CD4-positive, alpha-beta memory T cell (primary cell): ENCODE measurements at regions not wholly inside any gene's neighbourhood (a gene's known extent, or its start where the extent isn't known, plus 50 kb on each side); places are given as distances from the start of the nearest gene placed in this dataset.

ENCODE experiments used
- CTCF ChIA-PET: fragments of 350-600 bp; sonication (Branson Sonifier 250); formaldehyde crosslinking; loops from one replicate; lab custom pipeline; 2021; ENCODE audit warnings: inconsistent platforms; ENCODE audit not compliant: partially characterized antibody; lab: Charles Lee
- POLR2A ChIA-PET: fragments of 350-600 bp; sonication (Branson Sonifier 250); formaldehyde crosslinking; loops from one replicate; lab custom pipeline; 2021; ENCODE audit not compliant: partially characterized antibody; lab: Charles Lee
- DNase-seq, 5 donors: peaks; one replicate each; pipeline versions ENCODE4 v3.0.0 to v3.0.0-alpha.2; 2020 to 2022; ENCODE audit warnings: mixed read lengths in 1 of 5
- H3K27ac ChIP-seq: one replicate; pipeline ENCODE4 v1.7.0; 2013; ENCODE audit warnings: low read depth, low read length
- H3K27me3 ChIP-seq: 2 replicates; pipeline ENCODE4 v1.7.0; 2013; ENCODE audit warnings: mild to moderate bottlenecking, low read length, moderate library complexity; ENCODE audit not compliant: insufficient read depth
- H3K36me3 ChIP-seq: 2 replicates; pipeline ENCODE4 v1.7.0; 2013; ENCODE audit warnings: mild to moderate bottlenecking, low read length, moderate library complexity; ENCODE audit not compliant: insufficient read depth
- H3K4me1 ChIP-seq: 2 replicates; pipeline ENCODE4 v1.7.0; 2013; ENCODE audit warnings: mild to moderate bottlenecking, low read length, moderate library complexity; ENCODE audit not compliant: insufficient read depth
- H3K4me3 ChIP-seq, 2 donors: one replicate each; pipeline ENCODE4 v1.7.0; 2013; ENCODE audit warnings: low read length in 2 of 2, mild to moderate bottlenecking in 1 of 2
- H3K9me3 ChIP-seq, 2 donors: one replicate each; pipeline ENCODE4 v1.7.0; 2013; ENCODE audit warnings: low read length in 2 of 2, control low read depth in 1 of 2; ENCODE audit not compliant: control insufficient read depth in 1 of 2
- H3K27ac Mint-ChIP-seq, 7 donors: one replicate each; pipeline ENCODE4 v1.8.0; 2020 to 2021; ENCODE audit warnings: mixed read lengths in 7 of 7, mild to moderate bottlenecking in 6 of 7, inconsistent platforms in 3 of 7, moderate library complexity in 3 of 7
- H3K27me3 Mint-ChIP-seq, 2 donors: one replicate each; pipeline ENCODE4 v1.8.0; 2020 to 2021; ENCODE audit warnings: mixed read lengths in 2 of 2
- H3K36me3 Mint-ChIP-seq, 2 donors: one replicate each; pipeline ENCODE4 v1.8.0; 2020 to 2021; ENCODE audit warnings: mixed read lengths in 2 of 2, inconsistent platforms in 1 of 2, mild to moderate bottlenecking in 1 of 2
- H3K4me1 Mint-ChIP-seq, 4 donors: one replicate each; pipeline ENCODE4 v1.8.0; 2020 to 2021; ENCODE audit warnings: mixed read lengths in 4 of 4, mild to moderate bottlenecking in 1 of 4
- H3K4me3 Mint-ChIP-seq, 8 donors: one replicate each; pipeline ENCODE4 v1.8.0; 2020 to 2021; ENCODE audit warnings: mixed read lengths in 8 of 8, mild to moderate bottlenecking in 7 of 8, moderate library complexity in 6 of 8, inconsistent platforms in 3 of 8
- H3K9me3 Mint-ChIP-seq, 8 donors: one replicate each; pipeline ENCODE4 v1.8.0; 2020 to 2021; ENCODE audit warnings: mixed read lengths in 8 of 8, mild to moderate bottlenecking in 5 of 8, inconsistent platforms in 3 of 8, moderate library complexity in 1 of 8
- intact Hi-C: fragments of 100-400 bp; cut with micrococcal nuclease; formaldehyde crosslinking; loops from one replicate; pipeline ENCODE4 v1.15.1; 2023

DNA sequence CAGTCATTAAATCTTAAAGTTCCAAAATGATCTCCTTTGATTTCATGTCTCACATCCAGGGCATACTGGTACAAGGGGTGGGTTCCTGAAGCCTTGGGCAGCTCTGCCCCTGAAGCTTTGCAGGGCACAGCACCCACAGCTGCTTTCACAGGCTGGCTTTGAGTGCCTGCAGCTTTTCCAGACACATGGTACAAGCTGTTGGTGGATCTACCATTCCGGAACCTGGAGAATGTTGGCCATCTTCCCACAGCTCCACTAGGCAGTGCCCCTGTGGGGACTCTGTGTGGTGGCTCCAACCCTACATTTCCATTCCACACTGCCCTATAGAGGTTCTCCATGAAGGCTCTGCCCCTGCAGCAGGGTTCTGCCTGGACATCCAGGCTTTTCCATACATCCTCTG, 211.1 kb upstream of the THBS1 start:
- Histone ChIP-seq H3K36me3 (no peaks in the 10 kb centered on the region), H3K27ac (no peak overlapping the region), H3K9me3 (no peaks in the 10 kb centered on the region), H3K4me1 (no peaks in the 10 kb centered on the region), H3K27me3 (no peaks in the 10 kb centered on the region), H3K4me3 (no peak overlapping the region)
- DNase-seq: no peak
- ChIA-PET POLR2A (no interaction called here), CTCF (no interaction called here)
- peaks cover 0 to 41% (median 28%) of the 10 kb centered on the region in 8 donors for H3K9me3 Mint-ChIP-seq
- intact Hi-C loops: no loop called here
- no peak overlapping the region for H3K27ac Mint-ChIP-seq
- H3K36me3 Mint-ChIP-seq: peaks cover 0 to 7% of the 10 kb centered on the region in 2 donors
- no peaks in the 10 kb centered on the region for H3K4me1 Mint-ChIP-seq
- H3K4me3 Mint-ChIP-seq: no peak overlapping the region
- peaks cover 12 to 14% of the 10 kb centered on the region in 2 donors for H3K27me3 Mint-ChIP-seq

DNA sequence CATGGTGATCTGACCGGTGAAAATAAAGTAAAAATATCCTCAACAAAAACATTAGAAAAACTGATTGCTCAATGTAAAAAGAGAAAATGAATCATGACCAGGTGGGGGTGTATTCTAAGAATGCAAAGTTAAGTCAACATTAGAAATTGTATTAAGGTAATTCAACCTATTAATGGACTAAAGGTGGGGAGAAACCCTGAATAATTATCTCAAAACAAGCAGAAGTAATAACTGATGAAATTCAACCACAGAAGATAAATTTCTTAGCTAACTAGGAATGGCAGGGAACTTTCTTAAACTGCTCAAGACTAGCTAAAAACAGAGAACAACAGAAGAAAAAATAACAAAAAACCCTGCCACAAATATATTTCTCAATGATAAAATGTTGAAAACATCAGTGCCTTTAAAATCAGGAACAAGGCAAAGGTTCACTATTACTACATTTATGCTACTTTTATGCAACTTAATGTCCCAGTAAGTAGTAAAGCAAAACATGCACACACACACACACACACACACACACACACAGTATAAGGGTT, 204.4 kb upstream of the THBS1 start:
- H3K4me3 ChIP-seq: no peak overlapping the region
- intact Hi-C loops: no loop called here
- Mint-ChIP-seq H3K9me3 (peaks cover 4 to 18% (median 9%) of the 10 kb centered on the region in 8 donors), H3K27me3 (peaks cover 6 to 13% of the 10 kb centered on the region in 2 donors), H3K4me3 (no peak overlapping the region), H3K4me1 (no peaks in the 10 kb centered on the region), H3K27ac (no peak overlapping the region), H3K36me3 (peaks cover 0 to 7% of the 10 kb centered on the region in 2 donors)
- DNase-seq: no peak
- H3K27ac ChIP-seq: no peak overlapping the region
- no peaks in the 10 kb centered on the region for H3K9me3 ChIP-seq
- H3K4me1 ChIP-seq: no peaks in the 10 kb centered on the region
- no peaks in the 10 kb centered on the region for H3K36me3 ChIP-seq
- ChIA-PET POLR2A (interaction anchor here (0.6 kb wide), 1 partner anchor 490 kb away, joined by 4 read pairs; no protein-coding TSS in a partner anchor), CTCF (no interaction called here)
- no peaks in the 10 kb centered on the region for H3K27me3 ChIP-seq

DNA sequence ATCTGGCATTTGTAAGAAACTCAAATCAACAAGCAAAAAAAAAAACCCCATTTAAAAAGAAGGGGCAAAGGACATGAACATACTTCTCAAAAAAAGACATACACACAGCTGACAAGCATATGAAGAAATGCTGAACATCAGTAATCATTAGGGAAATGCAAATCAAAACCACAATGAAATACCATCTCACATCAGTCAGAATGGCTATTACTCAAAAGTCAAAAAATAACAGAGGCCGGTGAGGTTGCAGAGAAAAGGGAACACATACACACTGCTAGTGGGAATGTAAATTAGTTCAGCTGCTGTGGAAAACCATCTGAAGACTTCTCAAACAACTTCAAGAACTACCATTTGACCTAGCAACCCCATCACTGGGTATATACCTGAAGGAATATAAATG, 199.4 kb upstream of the THBS1 start:
- CTCF ChIA-PET: no interaction called here
- no peaks in the 10 kb centered on the region for H3K36me3 Mint-ChIP-seq

DNA sequence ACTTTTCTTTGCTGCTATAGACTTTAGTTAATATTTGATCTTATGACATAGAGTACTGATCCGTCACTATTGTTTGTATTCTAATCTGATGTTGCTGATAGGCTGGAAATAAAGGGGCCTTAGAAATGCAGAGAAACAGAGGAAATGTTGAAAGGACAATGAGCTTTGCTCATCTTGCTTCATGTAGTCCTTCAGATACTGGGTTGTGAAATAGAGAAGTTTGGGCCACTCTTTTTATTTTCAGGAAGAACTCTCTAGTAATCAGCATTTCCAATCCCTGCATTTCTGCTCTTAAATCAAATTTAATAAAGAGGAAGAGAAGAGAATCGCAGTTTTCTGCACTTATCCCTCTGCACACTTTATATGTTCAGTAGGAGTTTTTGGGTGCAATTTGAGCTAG, 192.8 kb upstream of the THBS1 start:
- intact Hi-C loops: no loop called here
- Histone ChIP-seq H3K4me1 (no peaks in the 10 kb centered on the region), H3K4me3 (no peak overlapping the region), H3K36me3 (no peaks in the 10 kb centered on the region), H3K27ac (no peak overlapping the region), H3K9me3 (no peaks in the 10 kb centered on the region), H3K27me3 (no peaks in the 10 kb centered on the region)
- ChIA-PET CTCF (no interaction called here), POLR2A (no interaction called here)
- no peak for DNase-seq
- Mint-ChIP-seq H3K36me3 (no peaks in the 10 kb centered on the region), H3K27ac (no peak overlapping the region), H3K4me3 (no peak overlapping the region), H3K4me1 (no peaks in the 10 kb centered on the region), H3K27me3 (peaks cover 0 to 15% of the 10 kb centered on the region in 2 donors), H3K9me3 (no peaks in the 10 kb centered on the region)

More for the DNA sequence above, 199.4 kb upstream of the THBS1 start:
- Mint-ChIP-seq H3K27me3 (peaks cover 0 to 4% of the 10 kb centered on the region in 2 donors), H3K4me3 (no peak overlapping the region), H3K9me3 (peaks cover 0 to 5% (median 0%) of the 10 kb centered on the region in 8 donors), H3K4me1 (no peaks in the 10 kb centered on the region), H3K27ac (no peak overlapping the region)
- no peak overlapping the region for H3K4me3 ChIP-seq
- H3K36me3 ChIP-seq: no peaks in the 10 kb centered on the region
- POLR2A ChIA-PET: no interaction called here
- no peaks in the 10 kb centered on the region for H3K27me3 ChIP-seq
- no peaks in the 10 kb centered on the region for H3K4me1 ChIP-seq
- no peaks in the 10 kb centered on the region for H3K9me3 ChIP-seq
- intact Hi-C loops: no loop called here
- no peak for DNase-seq
- H3K27ac ChIP-seq: no peak overlapping the region

DNA sequence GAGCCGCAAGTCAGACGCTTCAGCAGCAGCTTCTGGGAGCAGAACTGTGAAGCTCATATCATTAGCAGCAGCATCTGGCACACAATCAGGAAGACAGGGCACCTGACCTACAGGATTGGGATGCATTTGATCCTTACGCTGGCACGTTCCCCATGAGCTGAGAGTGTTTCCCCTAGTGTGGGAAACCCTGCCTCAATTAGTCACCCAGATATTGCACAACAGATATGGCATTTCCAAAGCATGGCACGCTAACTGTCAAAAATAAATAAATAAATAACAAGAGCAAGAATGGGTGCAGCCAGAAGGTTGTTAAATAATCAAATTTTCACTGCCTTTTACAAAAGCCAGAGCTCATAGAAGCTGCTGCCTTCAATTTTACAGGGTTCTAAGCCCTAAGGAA, 189.6 kb upstream of the THBS1 start:
- H3K27me3 ChIP-seq: no peaks in the 10 kb centered on the region
- H3K4me3 ChIP-seq: no peak overlapping the region
- Mint-ChIP-seq H3K4me3 (no peak overlapping the region), H3K36me3 (no peaks in the 10 kb centered on the region), H3K27me3 (peaks cover 7 to 23% of the 10 kb centered on the region in 2 donors), H3K4me1 (no peaks in the 10 kb centered on the region), H3K9me3 (no peaks in the 10 kb centered on the region), H3K27ac (no peak overlapping the region)
- intact Hi-C loops: no loop called here
- no peaks in the 10 kb centered on the region for H3K36me3 ChIP-seq
- POLR2A ChIA-PET: no interaction called here
- H3K9me3 ChIP-seq: no peaks in the 10 kb centered on the region
- H3K27ac ChIP-seq: no peak overlapping the region
- no peaks in the 10 kb centered on the region for H3K4me1 ChIP-seq
- no peak for DNase-seq
- CTCF ChIA-PET: no interaction called here

DNA sequence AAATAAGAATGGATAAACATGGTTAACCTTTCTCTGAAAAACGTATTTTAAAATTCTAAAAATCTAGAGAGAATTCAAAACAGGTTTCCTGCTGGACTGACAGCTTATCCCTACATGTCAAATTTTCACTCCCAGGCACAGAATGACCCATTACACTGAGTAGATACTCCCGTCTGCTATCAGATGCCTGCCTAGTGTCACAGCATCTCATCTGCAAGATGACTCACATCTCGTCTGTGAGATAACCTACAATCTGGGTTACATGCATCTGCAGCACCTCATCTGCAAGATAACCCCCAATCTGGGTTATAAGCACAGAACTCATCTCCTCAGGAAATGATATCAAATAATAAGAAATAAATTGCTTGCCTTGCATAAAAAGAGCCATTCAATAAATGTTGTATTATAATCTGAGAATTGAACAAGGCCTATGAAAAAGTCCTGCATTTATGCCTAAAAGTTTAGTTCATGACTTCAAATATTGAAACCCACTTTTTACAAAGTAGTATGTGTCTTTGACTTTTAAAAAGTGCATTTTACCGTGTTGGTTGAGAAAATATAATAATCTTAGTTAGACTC, 188.3 kb upstream of the THBS1 start:
- Mint-ChIP-seq H3K4me3 (no peak overlapping the region), H3K36me3 (no peaks in the 10 kb centered on the region), H3K27me3 (peaks cover 7 to 23% of the 10 kb centered on the region in 2 donors), H3K27ac (no peak overlapping the region), H3K9me3 (no peaks in the 10 kb centered on the region), H3K4me1 (no peaks in the 10 kb centered on the region)
- Histone ChIP-seq H3K27ac (no peak overlapping the region), H3K9me3 (no peaks in the 10 kb centered on the region), H3K27me3 (no peaks in the 10 kb centered on the region), H3K36me3 (no peaks in the 10 kb centered on the region), H3K4me1 (no peaks in the 10 kb centered on the region), H3K4me3 (no peak overlapping the region)
- intact Hi-C loops: no loop called here
- ChIA-PET CTCF (no interaction called here), POLR2A (no interaction called here)
- DNase-seq: no peak

DNA sequence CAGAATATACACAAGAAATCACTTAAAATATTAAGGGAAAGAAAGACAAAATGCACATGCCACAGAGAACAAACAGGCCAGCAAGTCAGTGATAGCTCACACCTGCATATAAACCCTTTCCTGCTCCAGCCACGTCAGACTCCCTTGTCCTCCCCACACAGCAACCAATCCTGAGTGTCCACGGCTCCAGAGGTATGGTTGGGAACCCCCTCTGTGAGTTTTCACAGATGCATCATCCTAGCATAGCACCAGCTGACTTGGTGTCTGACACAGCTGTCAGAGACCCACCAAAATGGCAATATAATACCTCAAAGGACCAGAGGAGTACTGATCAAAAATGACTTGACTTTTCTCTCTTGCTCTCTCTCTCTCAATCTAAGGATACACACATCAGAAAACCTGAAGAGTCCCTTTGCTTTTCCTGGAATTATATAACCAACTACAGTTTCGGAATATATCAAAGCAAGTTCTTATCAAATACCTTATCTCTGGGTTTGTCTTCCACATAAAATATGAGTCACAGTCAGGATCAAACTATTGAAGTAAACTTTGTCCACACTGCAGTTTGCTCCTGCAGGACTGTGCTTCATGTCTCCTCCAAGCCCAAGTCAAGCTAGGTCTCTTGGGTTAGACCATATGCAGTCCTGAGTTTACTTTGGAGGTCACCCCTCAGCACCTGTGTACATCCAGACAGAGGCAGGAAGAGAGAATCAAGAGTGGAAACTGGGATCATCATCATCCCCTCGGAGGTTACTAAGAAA, 187.1 kb upstream of the THBS1 start:
- ChIA-PET POLR2A (no interaction called here), CTCF (no interaction called here)
- H3K27me3 Mint-ChIP-seq: peaks cover 7 to 23% of the 10 kb centered on the region in 2 donors
- Histone ChIP-seq H3K9me3 (no peaks in the 10 kb centered on the region), H3K4me1 (no peaks in the 10 kb centered on the region), H3K4me3 (no peak overlapping the region), H3K36me3 (no peaks in the 10 kb centered on the region), H3K27ac (no peak overlapping the region), H3K27me3 (no peaks in the 10 kb centered on the region)
- intact Hi-C loops: no loop called here
- DNase-seq: no peak
- H3K9me3 Mint-ChIP-seq: no peaks in the 10 kb centered on the region
- no peak overlapping the region for H3K4me3 Mint-ChIP-seq
- no peaks in the 10 kb centered on the region for H3K36me3 Mint-ChIP-seq
- H3K27ac Mint-ChIP-seq: no peak overlapping the region
- H3K4me1 Mint-ChIP-seq: no peaks in the 10 kb centered on the region
